HL-60 (cell line): ENCODE measurements at regions not wholly inside any gene's neighbourhood (a gene's known extent, or its start where the extent isn't known, plus 50 kb on each side); places are given as distances from the start of the nearest gene placed in this dataset.

Source experiments
- DNase-seq, 2 experiments: peaks; one replicate each; pipeline ENCODE4 v3.0.0-alpha.2; 2010 to 2020; ENCODE audit warnings: low read depth in 1 of 2, low spot score in 1 of 2
- H3K27ac ChIP-seq: fragments of 250-450 bp; sonication (Bioruptor Pico); replicated peaks from 2 replicates; pipeline ENCODE4 v1.5.1; 2020; ENCODE audit warnings: mild to moderate bottlenecking, moderate library complexity
- H3K27me3 ChIP-seq: fragments of 250-450 bp; sonication (Bioruptor Pico); 2 replicates; pipeline ENCODE4 v1.5.1; 2021; ENCODE audit warnings: mild to moderate bottlenecking, moderate library complexity; ENCODE audit not compliant: insufficient read depth, poor library complexity, severe bottlenecking
- H3K4me3 ChIP-seq: replicated peaks from 2 replicates; pipeline ENCODE4 v1.5.1; 2011; ENCODE audit warnings: mild to moderate bottlenecking, control low read depth, low read length; ENCODE audit not compliant: insufficient read depth
- GABPA ChIP-seq: IDR thresholded peaks from 2 replicates; pipeline ENCODE4 v1.6.1; 2012; ENCODE audit warnings: low read depth
- POLR2AphosphoS5 ChIP-seq: IDR thresholded peaks from 2 replicates; pipeline ENCODE4 v1.6.1; 2012; ENCODE audit warnings: low read depth
- SPI1 ChIP-seq: IDR thresholded peaks from 2 replicates; pipeline ENCODE4 v1.6.1; 2012; ENCODE audit warnings: low read depth, mild to moderate bottlenecking, borderline replicate concordance
- TF ChIP-seq, protein P1 (sequence below): IDR thresholded peaks from one replicate; pipeline ENCODE4 v1.5.1; 2011; ENCODE audit warnings: low read length, control low read depth, inconsistent platforms; ENCODE audit not compliant: insufficient read depth
- TF ChIP-seq, protein P2 (sequence below): IDR thresholded peaks from 2 replicates; pipeline ENCODE4 v1.6.1; 2012; ENCODE audit warnings: low read depth; ENCODE audit not compliant: insufficient replicate concordance

DNA sequence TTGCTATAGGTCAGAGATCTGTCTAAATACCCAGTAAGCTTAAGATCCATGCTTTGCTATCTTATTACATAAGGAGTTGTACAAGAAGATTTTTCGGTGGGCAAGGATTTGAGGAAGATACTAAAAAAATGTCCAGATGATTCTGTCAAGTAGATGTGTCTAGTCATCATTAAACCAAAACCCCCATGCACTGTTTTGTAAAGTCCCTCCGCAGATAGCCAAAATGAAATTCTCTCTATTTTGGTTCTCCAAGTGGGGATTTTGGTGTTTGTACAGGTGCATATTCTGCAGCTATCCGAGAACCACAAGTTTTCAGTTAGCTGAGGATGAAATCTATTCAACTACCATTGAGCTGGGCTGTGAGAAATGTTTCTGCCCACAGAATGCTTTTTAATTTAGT, 994.8 kb downstream of the NLGN4X start:
- Histone ChIP-seq H3K4me3 (no peak overlapping the region), H3K27me3 (no peaks in the 10 kb centered on the region), H3K27ac (no peak overlapping the region)
- no peak for DNase-seq
- TF ChIP-seq GABPA (no peak), SPI1 (no peak), POLR2AphosphoS5 (no peak)
- TF ChIP-seq, protein P1, sequence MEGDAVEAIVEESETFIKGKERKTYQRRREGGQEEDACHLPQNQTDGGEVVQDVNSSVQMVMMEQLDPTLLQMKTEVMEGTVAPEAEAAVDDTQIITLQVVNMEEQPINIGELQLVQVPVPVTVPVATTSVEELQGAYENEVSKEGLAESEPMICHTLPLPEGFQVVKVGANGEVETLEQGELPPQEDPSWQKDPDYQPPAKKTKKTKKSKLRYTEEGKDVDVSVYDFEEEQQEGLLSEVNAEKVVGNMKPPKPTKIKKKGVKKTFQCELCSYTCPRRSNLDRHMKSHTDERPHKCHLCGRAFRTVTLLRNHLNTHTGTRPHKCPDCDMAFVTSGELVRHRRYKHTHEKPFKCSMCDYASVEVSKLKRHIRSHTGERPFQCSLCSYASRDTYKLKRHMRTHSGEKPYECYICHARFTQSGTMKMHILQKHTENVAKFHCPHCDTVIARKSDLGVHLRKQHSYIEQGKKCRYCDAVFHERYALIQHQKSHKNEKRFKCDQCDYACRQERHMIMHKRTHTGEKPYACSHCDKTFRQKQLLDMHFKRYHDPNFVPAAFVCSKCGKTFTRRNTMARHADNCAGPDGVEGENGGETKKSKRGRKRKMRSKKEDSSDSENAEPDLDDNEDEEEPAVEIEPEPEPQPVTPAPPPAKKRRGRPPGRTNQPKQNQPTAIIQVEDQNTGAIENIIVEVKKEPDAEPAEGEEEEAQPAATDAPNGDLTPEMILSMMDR: no peak
- TF ChIP-seq, protein P2, sequence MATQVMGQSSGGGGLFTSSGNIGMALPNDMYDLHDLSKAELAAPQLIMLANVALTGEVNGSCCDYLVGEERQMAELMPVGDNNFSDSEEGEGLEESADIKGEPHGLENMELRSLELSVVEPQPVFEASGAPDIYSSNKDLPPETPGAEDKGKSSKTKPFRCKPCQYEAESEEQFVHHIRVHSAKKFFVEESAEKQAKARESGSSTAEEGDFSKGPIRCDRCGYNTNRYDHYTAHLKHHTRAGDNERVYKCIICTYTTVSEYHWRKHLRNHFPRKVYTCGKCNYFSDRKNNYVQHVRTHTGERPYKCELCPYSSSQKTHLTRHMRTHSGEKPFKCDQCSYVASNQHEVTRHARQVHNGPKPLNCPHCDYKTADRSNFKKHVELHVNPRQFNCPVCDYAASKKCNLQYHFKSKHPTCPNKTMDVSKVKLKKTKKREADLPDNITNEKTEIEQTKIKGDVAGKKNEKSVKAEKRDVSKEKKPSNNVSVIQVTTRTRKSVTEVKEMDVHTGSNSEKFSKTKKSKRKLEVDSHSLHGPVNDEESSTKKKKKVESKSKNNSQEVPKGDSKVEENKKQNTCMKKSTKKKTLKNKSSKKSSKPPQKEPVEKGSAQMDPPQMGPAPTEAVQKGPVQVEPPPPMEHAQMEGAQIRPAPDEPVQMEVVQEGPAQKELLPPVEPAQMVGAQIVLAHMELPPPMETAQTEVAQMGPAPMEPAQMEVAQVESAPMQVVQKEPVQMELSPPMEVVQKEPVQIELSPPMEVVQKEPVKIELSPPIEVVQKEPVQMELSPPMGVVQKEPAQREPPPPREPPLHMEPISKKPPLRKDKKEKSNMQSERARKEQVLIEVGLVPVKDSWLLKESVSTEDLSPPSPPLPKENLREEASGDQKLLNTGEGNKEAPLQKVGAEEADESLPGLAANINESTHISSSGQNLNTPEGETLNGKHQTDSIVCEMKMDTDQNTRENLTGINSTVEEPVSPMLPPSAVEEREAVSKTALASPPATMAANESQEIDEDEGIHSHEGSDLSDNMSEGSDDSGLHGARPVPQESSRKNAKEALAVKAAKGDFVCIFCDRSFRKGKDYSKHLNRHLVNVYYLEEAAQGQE: no peak

DNA sequence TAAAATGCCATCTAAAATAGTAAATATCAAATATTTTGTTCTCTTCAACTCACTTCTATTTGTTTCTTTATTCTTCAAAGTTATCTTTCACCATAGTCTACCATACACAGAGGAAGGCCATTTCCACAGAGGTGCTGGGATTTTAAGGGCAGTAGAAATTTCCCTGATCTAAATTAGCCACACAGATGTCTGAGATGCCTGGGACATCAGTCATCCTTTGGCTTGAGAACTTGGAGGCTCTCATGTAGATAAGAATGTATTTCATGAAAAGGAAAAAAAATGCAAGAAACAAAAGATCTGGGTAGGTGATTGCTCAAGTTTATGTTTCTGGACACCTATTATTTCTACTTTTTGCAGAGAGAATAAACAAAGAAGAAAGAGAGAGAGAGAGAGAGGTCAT, 1008.2 kb downstream of the NLGN4X start:
- H3K27me3 ChIP-seq: no peaks in the 10 kb centered on the region
- TF ChIP-seq GABPA (no peak), SPI1 (no peak), POLR2AphosphoS5 (no peak)
- TF ChIP-seq, protein P2: no peak
- TF ChIP-seq, protein P1: no peak
- no peak for DNase-seq
- H3K4me3 ChIP-seq: no peak overlapping the region
- no peak overlapping the region for H3K27ac ChIP-seq

DNA sequence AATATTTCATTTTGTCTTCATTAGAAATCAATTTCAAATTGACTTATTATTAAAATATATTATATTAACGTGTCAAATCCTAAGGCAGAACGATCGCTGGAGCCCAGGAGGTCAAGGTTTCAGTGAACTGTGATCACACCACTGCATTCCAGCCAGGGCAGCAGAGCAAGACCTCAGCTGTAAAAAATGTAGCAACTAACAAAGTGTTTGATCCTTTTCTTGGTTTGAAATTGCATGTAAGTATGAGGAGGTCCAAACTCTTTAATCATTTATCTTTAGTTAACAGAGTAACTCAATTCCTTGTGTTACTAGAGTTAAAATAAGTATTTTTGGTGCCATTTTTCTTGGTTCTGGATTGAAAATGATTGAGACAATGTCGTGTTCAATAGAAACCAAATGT, 1033.9 kb downstream of the NLGN4X start:
- no peak overlapping the region for H3K4me3 ChIP-seq
- no peaks in the 10 kb centered on the region for H3K27me3 ChIP-seq
- H3K27ac ChIP-seq: no peak overlapping the region
- DNase-seq: no peak
- TF ChIP-seq, protein P1: no peak
- TF ChIP-seq GABPA: no peak
- TF ChIP-seq SPI1: no peak
- TF ChIP-seq, protein P2: no peak
- no peak for TF ChIP-seq POLR2AphosphoS5
